GM23338 (cell line): ENCODE measurements at regions not wholly inside any gene's neighbourhood (a gene's known extent, or its start where the extent isn't known, plus 50 kb on each side); places are given as distances from the start of the nearest gene placed in this dataset.

ENCODE experiments used
- ATAC-seq: fragments of 200-7000 bp; cut with Tn5 transposase; 3 replicates; pipeline ENCODE4 v1.9.1; 2020
- DNase-seq: peaks from one replicate; pipeline ENCODE4 v3.0.0-alpha.2; 2015; ENCODE audit warnings: low spot score
- H2AFZ ChIP-seq: fragments of 200-600 bp; sonication (generic); 2 replicates; pipeline ENCODE4 v1.8.0; 2016; ENCODE audit warnings: antibody characterized with exemption, mild to moderate bottlenecking, moderate library complexity
- H3F3A ChIP-seq: fragments of 200-600 bp; sonication (generic); replicated peaks from 2 replicates; pipeline ENCODE4 v1.8.0; 2017; ENCODE audit warnings: antibody characterized with exemption, mixed run types, low read depth
- H3K27ac ChIP-seq: fragments of 200-600 bp; sonication (generic); 2 replicates; pipeline ENCODE4 v1.6.1; 2016; ENCODE audit warnings: low read depth
- H3K27me3 ChIP-seq: fragments of 200-600 bp; sonication (generic); 2 replicates; pipeline ENCODE4 v1.8.0; 2016; ENCODE audit warnings: mild to moderate bottlenecking, mixed run types, moderate library complexity; ENCODE audit not compliant: insufficient read depth
- H3K36me3 ChIP-seq: fragments of 200-600 bp; sonication (generic); 2 replicates; pipeline ENCODE4 v1.8.0; 2016; ENCODE audit warnings: mild to moderate bottlenecking; ENCODE audit not compliant: insufficient read depth
- H3K4me1 ChIP-seq: fragments of 200-600 bp; sonication (generic); 2 replicates; pipeline ENCODE4 v1.8.0; 2016; ENCODE audit warnings: mild to moderate bottlenecking, moderate library complexity; ENCODE audit not compliant: insufficient read depth
- H3K4me2 ChIP-seq: fragments of 200-600 bp; sonication (generic); 2 replicates; pipeline ENCODE4 v1.7.1; 2017; ENCODE audit warnings: mixed run types
- H3K4me3 ChIP-seq: fragments of 200-600 bp; sonication (generic); 2 replicates; pipeline ENCODE4 v1.6.1; 2016; ENCODE audit warnings: mixed run types
- H3K79me2 ChIP-seq: fragments of 200-600 bp; sonication (generic); replicated peaks from 2 replicates; pipeline ENCODE4 v1.8.0; 2017; ENCODE audit warnings: mild to moderate bottlenecking; ENCODE audit not compliant: insufficient read depth
- H3K9me2 ChIP-seq: fragments of 200-600 bp; sonication (generic); 2 replicates; pipeline ENCODE4 v1.8.0; 2017; ENCODE audit not compliant: insufficient read depth
- H4K20me1 ChIP-seq: fragments of 200-600 bp; sonication (generic); replicated peaks from 2 replicates; pipeline ENCODE4 v1.8.0; 2017; ENCODE audit warnings: mild to moderate bottlenecking; ENCODE audit not compliant: insufficient read depth
- H3K27ac Mint-ChIP-seq: 2 replicates; pipeline ENCODE4 v1.8.0; 2020; ENCODE audit warnings: inconsistent platforms, mild to moderate bottlenecking, moderate library complexity, mixed read lengths
- H3K27me3 Mint-ChIP-seq: 3 replicates; pipeline ENCODE4 v1.8.0; 2022; ENCODE audit warnings: low read depth, mild to moderate bottlenecking, moderate library complexity, mixed read lengths, inconsistent platforms; ENCODE audit not compliant: insufficient read depth, poor library complexity
- H3K36me3 Mint-ChIP-seq: 3 replicates; pipeline ENCODE4 v1.8.0; 2021; ENCODE audit warnings: low read depth, mild to moderate bottlenecking, inconsistent platforms, moderate library complexity, mixed read lengths
- H3K4me1 Mint-ChIP-seq: 3 replicates; pipeline ENCODE4 v1.8.0; 2020; ENCODE audit warnings: mild to moderate bottlenecking, inconsistent platforms, mixed read lengths
- H3K4me3 Mint-ChIP-seq: 3 replicates; pipeline ENCODE4 v1.8.0; 2021; ENCODE audit warnings: moderate library complexity, mild to moderate bottlenecking, inconsistent platforms, mixed read lengths
- H3K9me3 Mint-ChIP-seq: 3 replicates; pipeline ENCODE4 v1.8.0; 2020; ENCODE audit warnings: moderate library complexity, mild to moderate bottlenecking, inconsistent platforms, mixed read lengths
- CREB1 ChIP-seq: fragments of 250-450 bp; sonication (Bioruptor Pico); IDR thresholded peaks from 2 replicates; pipeline ENCODE4 v1.5.0; 2020; ENCODE audit warnings: low read depth, mild to moderate bottlenecking, moderate library complexity
- ETS1 ChIP-seq: IDR thresholded peaks from 2 replicates; pipeline ENCODE4 v1.6.1; 2016; ENCODE audit warnings: antibody characterized with exemption
- EZH2 ChIP-seq: fragments of 200-600 bp; sonication (generic); IDR thresholded peaks from one replicate; pipeline ENCODE4 v1.8.0; 2017; ENCODE audit warnings: antibody characterized with exemption, mild to moderate bottlenecking, low read depth; ENCODE audit not compliant: unreplicated experiment
- EZH2phosphoT487 ChIP-seq: fragments of 200-600 bp; sonication (generic); IDR thresholded peaks from one replicate; pipeline ENCODE4 v1.8.1; 2018; ENCODE audit warnings: antibody characterized with exemption; ENCODE audit not compliant: unreplicated experiment
- JUNB ChIP-seq: IDR thresholded peaks from one replicate; pipeline ENCODE4 v1.6.1; 2016; ENCODE audit warnings: antibody characterized with exemption; ENCODE audit not compliant: unreplicated experiment
- NANOG ChIP-seq: IDR thresholded peaks from 2 replicates; pipeline ENCODE4 v1.6.1; 2016; ENCODE audit warnings: antibody characterized with exemption, borderline replicate concordance
- POLR2AphosphoS5 ChIP-seq: IDR thresholded peaks from 2 replicates; pipeline ENCODE4 v1.6.1; 2016; ENCODE audit warnings: antibody characterized with exemption, low read depth
- REST ChIP-seq: IDR thresholded peaks from one replicate; pipeline ENCODE4 v1.6.1; 2018; ENCODE audit warnings: antibody characterized with exemption; ENCODE audit not compliant: unreplicated experiment
- STAT1 ChIP-seq: IDR thresholded peaks from one replicate; pipeline ENCODE4 v1.6.1; 2016; ENCODE audit warnings: antibody characterized with exemption; ENCODE audit not compliant: unreplicated experiment
- ZNF114 ChIP-seq: fragments of 250-450 bp; sonication (Bioruptor Pico); IDR thresholded peaks from 2 replicates; pipeline ENCODE4 v1.5.0; 2020; ENCODE audit warnings: mild to moderate bottlenecking, moderate library complexity
- ZNF331 ChIP-seq: fragments of 250-450 bp; sonication (Bioruptor Pico); IDR thresholded peaks from 2 replicates; pipeline ENCODE4 v1.5.0; 2020; ENCODE audit warnings: low read depth, mild to moderate bottlenecking, moderate library complexity
- ZNF462 ChIP-seq: fragments of 250-450 bp; sonication (Bioruptor Pico); IDR thresholded peaks from 2 replicates; pipeline ENCODE4 v1.5.0; 2020; ENCODE audit warnings: mild to moderate bottlenecking, moderate library complexity

GRCh38 chr18:78105611-78106010, 856.0 kb downstream of the GALR1 start:
- TF ChIP-seq ZNF331: no peak
- no peak for TF ChIP-seq ZNF114 (CRISPR knock-in tag)
- TF ChIP-seq EZH2: no peak
- no peak for TF ChIP-seq REST
- no peak for TF ChIP-seq ZNF462 (CRISPR knock-in tag)
- no peak for TF ChIP-seq EZH2phosphoT487
- TF ChIP-seq ETS1: no peak
- TF ChIP-seq JUNB: no peak
- no peak for TF ChIP-seq STAT1
- TF ChIP-seq POLR2AphosphoS5: no peak
- TF ChIP-seq NANOG: no peak
- TF ChIP-seq CREB1 (CRISPR knock-in tag): no peak
- Histone ChIP-seq H2AFZ (no peak overlapping the region), H3K36me3 (no peaks in the 10 kb centered on the region), H3F3A (no peaks in the 10 kb centered on the region), H3K79me2 (no peaks in the 10 kb centered on the region), H3K4me1 (no peaks in the 10 kb centered on the region), H3K4me2 (no peak overlapping the region), H3K27ac (no peak overlapping the region), H3K4me3 (no peak overlapping the region), H4K20me1 (no peaks in the 10 kb centered on the region), H3K27me3 (no peaks in the 10 kb centered on the region), H3K9me2 (no peaks in the 10 kb centered on the region)
- Mint-ChIP-seq H3K27ac (no peak overlapping the region), H3K4me1 (no peaks in the 10 kb centered on the region), H3K27me3 (peaks cover 2% of the 10 kb centered on the region), H3K36me3 (peaks cover 44% of the 10 kb centered on the region), H3K4me3 (no peak overlapping the region), H3K9me3 (peaks cover 95% of the 10 kb centered on the region)
- DNase-seq: no peak
- ATAC-seq: no peak
